ENCODE measurements at regions not wholly inside any gene's neighbourhood (a gene's known extent, or its start where the extent isn't known, plus 50 kb on each side); places are given as distances from the start of the nearest gene placed in this dataset.

GRCh38 chr9:115627511-115627910 lies 509.6 kb upstream of the TNC start:
- TF ChIP-seq CTCF (IDR thresholded peaks at IDR 0.05): no peak
- no peak for TF ChIP-seq ZFX (IDR thresholded peaks at IDR 0.05; ENCODE audit: borderline replicate concordance)

Measured in 22Rv1 (cell line).